ENCODE measurements at regions not wholly inside any gene's neighbourhood (a gene's known extent, or its start where the extent isn't known, plus 50 kb on each side); places are given as distances from the start of the nearest gene placed in this dataset.
"Not testable (repeated sequence)": the region's sequence is repeated elsewhere in the genome, so short reads cannot be mapped to it uniquely, and the experiment has no call there.

GRCh38 chr4:38386654-38387188 lies 277.3 kb upstream of the KLF3 start:
- no peak for DNase-seq

- no peak for DNase-seq
These were observed 276.7 kb upstream of the KLF3 start for GRCh38 chr4:38387348-38387747.

DNA sequence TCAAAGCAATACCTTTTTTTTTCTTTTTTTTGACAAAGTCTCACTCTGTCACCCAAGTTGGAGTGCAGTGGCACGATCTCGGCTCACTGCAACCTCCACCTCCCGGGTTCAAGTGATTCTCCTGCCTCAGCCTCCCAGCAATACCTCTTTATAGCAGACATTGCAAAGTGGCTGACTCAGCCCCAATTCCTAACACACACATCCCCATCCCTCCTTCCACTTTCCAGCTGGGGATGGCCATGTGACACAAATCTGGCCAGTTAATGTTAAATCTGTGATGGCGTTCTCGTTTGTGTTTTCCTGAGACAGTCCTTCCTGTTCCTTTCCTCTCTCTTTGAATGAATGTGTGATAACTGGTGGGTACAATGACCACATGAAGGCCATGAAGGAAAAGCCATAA lies 276.2 kb upstream of the KLF3 start:
- DNase-seq, result no peak

GRCh38 chr4:38388907-38389306 lies 275.1 kb upstream of the KLF3 start:
- not testable (repeated sequence) for DNase-seq

DNA sequence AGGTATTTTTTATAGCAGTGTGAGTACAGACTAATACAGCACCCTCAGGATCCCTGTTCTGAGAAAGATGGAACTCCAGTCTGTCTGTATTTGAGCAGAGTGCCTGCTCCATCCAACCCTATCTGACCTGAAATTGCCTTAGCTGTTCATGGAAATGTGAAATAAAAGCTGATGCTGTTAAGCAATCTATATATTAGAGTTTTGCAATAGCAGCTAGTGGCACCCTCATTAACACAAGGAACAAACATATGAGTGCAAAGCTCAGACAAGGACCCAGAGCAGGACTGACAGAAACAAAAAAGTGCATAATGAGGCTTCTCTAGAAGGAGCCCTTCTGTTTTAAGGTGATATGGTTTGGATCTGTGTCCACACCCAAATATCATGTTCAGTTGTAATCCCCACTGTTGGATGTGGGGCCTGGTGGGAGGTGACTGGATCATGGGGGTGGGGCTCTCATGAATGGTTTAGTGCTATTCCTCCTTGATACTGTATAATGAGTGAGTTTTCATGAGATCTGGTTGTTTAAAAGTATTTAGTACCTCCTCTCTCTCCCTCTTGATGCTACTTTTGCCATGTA lies 272.9 kb upstream of the KLF3 start:
- DNase-seq, result no peak

DNA sequence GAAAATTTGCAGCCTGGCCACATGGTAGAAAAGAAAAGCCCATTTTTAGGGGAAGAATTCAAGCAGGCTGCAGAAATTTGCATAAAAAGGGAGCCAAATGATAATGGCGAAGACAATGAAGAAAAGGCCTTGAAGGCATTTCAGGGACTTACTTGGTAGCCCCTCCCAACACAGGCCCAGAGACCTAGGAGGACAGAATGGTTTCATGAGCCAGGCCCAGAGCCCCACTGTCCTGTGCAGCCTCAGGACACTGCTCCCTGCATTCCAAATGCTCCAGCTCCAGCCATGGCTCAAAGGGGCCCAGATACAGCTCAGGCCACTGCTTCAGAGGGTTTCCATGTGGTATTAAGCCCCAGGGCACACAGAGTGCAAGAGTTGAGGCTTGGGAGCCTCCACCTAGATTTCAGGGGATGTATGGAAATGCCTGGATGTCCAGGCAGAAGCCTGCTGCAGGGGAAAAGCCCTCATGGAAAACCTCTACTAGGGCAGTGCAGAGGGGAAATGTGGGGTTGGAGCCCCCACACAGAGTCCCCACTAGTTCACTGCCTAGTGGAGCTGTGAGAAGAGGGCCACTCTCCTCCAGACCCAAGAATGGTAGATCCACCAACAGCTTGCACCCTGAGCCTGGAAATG lies 271.7 kb upstream of the KLF3 start:
- DNase-seq, result no peak

DNA sequence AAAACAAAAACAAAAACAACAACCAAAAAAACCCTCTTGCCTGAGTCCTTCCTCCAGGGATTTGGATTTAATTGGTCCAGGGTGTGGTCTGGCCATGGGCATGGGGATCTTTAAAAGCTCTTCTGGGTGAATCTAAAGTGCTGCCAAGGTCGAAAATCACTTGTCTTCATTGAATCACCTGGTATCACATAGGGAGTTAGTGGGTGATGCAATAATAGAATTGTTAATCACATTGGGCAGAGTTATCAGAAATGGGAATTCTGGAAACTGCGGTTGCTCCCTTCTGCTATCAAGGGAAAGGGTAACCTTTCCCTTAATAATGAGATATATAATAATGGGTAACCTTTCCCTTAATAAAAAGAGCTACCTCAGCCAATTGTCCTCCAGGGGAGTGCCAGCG lies 267.9 kb upstream of the KLF3 start:
- no peak for DNase-seq

DNA sequence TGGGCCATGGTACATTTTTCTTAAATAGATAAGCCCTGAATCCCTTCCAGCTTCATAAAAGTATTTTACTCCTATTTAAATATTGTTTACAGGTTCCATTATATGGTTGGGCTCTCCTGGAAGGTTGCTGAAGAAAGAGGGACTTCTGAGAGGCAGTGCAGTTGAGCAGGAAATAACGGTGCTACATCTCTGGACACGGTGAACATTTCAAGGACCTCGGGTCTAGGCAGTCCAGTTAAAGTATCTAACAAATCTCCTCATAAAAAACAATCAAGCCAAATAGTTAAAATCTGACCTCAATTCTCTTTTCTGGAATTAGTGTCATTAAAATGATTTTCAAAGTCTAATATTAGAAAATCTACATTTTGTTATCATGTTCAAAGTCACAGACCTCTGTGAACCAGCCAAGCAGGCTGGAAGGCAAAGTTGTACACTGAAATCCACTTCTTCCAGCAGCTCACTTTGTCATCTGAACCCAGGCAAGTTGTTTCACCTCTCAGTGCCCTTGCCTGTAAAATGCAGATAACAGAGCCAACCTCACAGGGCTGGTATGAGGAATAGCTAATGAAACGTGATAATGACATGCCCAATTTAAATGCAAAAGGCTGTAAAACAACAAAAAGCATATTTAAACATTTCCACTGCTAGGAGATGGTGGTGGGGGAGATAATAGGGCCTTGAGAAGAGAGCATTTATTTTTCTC lies 267.0 kb upstream of the KLF3 start:
- DNase-seq, result no peak

DNA sequence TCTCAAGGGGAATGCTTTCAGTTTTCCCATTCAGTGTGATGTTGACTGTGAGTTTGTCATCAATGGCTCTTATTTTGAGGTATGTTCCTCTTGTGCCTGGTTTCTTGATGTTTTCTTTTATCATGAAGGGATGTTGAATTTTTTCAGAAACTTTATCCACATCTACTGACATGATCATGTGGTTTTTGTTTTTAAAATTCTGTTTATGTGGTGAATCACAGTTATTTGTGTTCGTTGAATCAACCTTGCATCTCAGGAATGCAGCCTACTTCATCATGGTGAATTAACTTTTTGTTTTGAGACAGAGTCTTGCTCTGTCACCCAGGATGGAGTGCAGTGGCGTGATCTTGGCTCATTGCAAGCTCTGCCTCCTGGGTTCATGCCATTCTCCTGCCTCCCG lies 263.1 kb upstream of the KLF3 start:
- DNase-seq, result no peak

DNA sequence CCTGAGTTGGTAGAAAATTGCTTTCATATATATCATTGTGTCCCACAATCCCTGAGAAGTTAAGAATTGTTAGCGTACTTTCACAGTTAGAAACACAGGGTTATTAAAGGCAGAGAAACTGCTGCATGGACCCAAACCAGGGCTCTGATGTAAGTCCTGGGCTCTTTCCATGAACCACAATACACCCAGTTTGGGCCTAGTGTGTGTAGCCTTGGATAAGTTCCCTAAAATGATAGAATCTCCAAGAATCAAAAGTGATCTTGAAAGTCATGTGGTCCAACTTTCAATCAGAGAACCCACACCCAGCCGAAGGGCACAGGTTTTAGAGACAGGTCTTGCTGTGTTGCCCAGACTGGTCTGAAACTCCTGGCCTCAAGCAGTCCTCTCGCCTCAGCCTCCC lies 257.8 kb upstream of the KLF3 start:
- no peak for DNase-seq

GRCh38 chr4:38409852-38410251 lies 254.1 kb upstream of the KLF3 start:
- DNase-seq, result no peak

DNA sequence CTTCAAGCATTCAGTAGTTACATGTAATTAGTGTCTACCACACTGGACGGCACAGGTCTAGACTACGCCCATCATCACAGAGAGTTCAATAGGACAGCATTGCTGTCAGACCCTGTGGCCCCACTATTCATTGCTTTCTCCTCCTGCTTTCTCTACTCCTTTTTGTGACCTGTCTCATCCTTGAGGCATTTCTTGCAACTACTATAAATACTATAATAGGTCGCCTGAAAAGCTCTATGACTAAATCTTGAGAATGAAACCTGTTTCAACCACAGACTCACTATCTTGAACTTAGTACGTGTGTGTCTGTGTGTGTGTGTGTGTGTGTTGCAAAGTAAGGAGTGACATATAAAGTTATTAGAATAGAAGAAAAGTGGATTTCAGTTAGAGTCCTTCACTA lies 252.9 kb upstream of the KLF3 start:
- no peak for DNase-seq

DNA sequence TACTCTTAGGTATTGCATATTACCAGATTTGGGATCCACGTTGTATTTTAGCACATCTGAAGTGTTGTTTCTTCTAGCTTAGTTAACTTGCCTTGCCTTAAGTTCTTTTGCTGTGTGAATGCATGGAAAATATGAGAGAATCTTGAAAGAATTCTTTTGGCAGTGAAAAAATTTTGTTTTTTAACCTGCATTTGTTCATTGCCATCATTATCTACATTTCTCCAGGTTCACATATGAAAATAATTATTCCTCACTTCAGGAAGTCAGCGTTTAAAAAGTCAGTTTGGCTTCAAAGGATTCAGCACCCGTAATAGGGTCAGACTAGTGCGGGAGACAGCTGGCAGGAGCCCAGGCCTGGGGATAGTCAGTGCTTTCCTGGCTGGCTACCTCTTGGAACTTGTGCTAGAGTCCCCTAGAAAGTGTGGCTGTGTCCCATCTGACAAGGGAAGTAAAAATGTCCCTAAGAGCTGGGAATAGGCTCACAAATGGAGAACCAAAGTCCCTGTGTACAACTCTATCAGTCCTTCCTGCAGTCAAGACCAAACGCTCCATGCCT lies 251.9 kb upstream of the KLF3 start:
- no peak for DNase-seq

GRCh38 chr4:38413524-38414341 lies 250.3 kb upstream of the KLF3 start:
- no peak for DNase-seq

DNA sequence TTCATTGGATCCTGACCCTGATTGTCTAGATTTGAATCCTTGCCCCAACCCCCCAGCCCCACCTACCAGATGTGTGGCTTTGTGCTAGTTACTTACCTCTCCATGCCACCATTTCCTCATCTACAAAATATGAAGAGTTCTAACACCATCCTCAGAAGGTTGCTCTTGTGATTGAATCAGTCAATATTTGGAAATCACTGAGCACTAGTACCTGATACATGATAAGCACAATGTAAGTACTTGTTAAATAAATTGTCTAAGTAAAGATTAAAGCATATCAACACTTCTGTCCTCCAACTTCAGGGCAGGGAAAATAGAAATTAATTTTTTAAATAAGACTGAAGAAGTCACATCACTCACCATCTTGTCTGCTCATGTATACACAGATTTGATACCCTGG lies 249.6 kb upstream of the KLF3 start:
- DNase-seq, result no peak

DNA sequence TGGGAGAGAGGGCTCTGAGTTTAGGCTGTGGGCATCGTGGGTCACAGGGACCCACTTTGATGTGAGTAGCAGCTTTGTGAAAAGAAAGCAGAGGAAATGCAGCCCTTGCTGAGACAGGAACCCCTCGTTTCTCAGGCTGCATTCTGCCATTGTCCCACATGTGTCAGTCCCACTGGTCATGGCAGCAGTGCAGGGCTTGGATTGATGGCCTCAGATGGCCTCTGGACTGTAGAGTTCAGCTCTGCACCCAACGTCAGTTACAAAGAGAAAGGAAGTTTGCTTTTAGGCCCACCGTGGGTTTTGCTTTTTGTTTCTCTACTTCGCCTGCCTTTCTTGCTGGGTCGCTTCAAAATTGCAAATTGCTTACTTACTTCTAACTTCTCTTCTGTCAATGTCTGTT lies 248.3 kb upstream of the KLF3 start:
- no peak for DNase-seq

DNA sequence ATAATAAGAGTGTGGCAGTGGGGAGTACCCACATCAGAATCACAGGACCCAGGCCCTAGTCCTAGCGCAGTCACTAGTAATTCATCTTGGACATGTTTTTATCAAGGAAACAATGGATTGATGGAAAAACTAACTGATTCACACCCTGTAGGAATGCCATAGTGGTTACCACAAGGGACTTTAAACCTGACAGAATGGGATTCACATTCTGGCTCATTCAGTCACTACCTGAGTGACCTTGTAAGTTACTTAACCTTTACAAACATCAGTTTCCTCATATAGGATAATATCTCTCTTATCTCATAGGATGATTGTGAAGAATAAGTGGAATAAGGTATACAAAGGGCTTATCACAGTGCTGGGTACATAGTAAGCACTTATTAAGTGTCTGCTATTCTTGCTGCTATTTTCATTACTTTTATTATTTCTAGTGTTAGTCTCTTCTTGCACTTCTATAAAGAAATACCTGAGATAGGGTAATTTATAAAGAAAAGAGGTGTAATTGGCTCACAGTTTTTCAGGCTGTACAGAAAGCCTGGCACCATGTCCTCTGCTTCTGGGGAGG lies 247.5 kb upstream of the KLF3 start:
- DNase-seq, result no peak

GRCh38 chr4:38420254-38420653 lies 243.7 kb upstream of the KLF3 start:
- DNase-seq, result not testable (repeated sequence)

- DNase-seq, result no peak
These were observed 241.1 kb upstream of the KLF3 start for GRCh38 chr4:38422850-38423249.

GRCh38 chr4:38424151-38424871 lies 239.7 kb upstream of the KLF3 start:
- DNase-seq, result no peak

GRCh38 chr4:38426532-38426931 lies 237.5 kb upstream of the KLF3 start:
- DNase-seq, result no peak

- DNase-seq, result no peak
These were observed 233.2 kb upstream of the KLF3 start for GRCh38 chr4:38430841-38431240.
